ENCODE measurements at regions not wholly inside any gene's neighbourhood (a gene's known extent, or its start where the extent isn't known, plus 50 kb on each side); places are given as distances from the start of the nearest gene placed in this dataset.
A peak's percentile ranks its signal among the peaks of the same experiment; 100 is the strongest.

DNA sequence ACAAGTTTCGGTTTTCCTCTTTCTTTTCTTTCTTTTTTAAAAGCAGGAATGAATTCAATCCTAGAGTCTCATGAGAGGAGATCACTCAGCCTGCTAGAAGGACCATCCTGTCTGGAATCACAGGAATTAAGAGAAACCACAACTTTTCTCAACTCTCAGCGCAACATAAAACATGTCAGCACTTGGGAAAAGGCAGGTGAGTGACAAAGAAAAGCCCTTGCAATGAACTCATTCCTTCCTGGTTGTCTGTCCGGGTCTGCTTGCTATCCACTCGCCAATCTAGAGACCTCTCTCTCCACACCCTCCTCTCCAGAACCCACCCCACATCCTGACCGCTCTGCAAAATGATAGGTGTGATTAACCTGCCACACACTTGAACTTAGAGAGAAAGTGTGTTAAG lies 253.8 kb downstream of the LY86 start:
- no peak for ATAC-seq

DNA sequence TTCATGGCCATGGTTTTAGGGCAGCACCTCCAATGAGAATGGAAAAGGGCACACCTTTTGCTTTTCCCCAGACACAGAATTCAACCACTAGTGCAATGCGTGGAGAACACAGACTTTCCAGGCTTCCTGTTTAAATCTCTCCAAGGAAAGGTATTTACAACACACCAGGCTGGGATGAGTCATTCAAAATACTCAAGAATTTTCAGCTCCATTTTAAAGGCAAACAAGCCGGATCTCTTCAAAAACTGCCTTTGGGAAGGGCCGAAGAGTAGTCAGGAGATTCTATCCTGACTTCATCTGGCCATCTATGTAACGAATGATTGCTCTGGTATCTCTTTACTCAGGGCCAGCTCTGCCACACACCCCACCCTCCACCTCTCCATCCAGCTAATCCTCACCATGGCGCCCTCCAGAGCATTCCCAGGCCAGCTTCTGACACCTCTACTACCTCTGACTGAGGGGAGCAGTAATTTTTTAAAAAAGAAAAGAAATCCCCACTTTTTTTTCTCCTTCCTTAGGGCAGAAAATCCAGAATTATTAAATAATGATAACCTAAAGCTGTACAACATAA lies 254.6 kb downstream of the LY86 start:
- ATAC-seq, result no peak

DNA sequence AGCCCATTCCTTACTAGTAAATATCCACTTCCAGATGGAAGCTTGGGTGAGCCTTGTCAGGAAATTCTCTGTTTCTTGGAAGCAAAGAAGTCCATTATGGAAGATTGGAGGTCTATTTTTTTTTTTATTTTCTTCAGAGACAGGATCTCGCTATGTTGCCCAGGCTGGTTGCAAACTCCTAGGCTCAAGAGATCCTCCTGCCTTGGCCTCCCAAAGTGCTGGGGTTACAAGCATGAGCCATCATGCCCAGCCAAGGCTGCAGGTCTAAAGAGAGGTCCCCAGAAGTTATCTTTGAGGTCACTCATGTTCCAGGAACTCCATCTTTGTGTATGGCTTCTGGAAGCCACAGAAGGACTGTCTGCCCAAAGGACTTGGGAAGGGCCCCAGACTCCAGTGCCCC lies 255.3 kb downstream of the LY86 start:
- ATAC-seq, result no peak

DNA sequence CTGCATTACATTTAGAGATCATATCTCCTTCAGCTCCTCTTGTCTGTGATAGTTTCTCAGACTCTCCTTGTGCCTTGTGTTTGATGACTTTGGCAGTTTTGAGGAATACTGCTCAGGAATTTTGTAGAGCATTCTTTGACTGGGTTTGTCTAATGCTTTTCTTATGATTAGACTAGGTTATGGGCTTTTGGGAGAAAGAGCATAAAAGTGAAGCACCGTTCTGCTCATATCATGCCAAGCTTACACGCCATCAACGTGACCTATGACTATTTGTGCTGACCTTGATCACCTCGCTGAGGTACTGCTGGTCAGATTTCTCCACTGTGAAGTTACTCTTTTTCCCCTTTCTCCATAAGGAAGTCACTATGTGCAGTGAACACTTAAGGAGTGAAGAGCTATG lies 256.0 kb downstream of the LY86 start:
- no peak for ATAC-seq

DNA sequence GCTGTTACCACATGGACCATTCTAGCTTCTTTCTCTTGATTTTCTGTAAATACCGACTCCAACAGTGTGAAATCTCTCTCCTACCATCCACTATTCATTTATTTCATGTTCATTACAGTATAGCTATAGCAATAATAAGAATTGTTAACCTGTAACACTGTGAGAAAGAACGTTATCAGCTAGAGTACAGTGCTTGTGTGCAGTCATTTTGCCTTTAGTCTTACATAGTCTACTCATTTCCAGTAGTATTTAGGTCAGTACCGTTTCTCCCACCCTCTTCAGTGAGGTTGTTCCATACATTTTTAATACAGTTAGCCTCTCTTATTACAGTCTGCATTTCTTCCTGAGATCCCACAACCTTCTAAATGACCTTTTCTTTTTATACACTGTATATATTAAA lies 257.1 kb downstream of the LY86 start:
- ATAC-seq, result no peak

DNA sequence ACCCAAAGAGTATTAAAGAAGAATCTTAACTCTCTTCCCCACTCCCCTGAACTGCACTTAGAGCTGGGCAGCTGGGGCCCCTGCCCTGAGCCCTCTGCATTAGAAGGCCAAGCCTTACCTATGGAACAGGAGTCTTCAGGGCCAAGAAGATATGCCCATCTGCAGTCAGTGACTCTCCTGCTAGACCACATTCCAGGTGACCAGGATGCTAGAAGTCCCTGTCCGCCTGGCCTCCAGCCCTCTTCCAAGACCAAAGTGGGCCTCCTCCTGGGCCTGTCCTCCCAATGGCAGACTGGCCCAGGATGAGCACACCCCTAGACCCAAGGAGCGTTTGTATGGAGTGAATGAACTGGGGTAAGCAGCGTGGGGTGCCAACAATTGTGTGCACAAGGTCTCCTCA lies 259.1 kb downstream of the LY86 start:
- no peak for ATAC-seq

DNA sequence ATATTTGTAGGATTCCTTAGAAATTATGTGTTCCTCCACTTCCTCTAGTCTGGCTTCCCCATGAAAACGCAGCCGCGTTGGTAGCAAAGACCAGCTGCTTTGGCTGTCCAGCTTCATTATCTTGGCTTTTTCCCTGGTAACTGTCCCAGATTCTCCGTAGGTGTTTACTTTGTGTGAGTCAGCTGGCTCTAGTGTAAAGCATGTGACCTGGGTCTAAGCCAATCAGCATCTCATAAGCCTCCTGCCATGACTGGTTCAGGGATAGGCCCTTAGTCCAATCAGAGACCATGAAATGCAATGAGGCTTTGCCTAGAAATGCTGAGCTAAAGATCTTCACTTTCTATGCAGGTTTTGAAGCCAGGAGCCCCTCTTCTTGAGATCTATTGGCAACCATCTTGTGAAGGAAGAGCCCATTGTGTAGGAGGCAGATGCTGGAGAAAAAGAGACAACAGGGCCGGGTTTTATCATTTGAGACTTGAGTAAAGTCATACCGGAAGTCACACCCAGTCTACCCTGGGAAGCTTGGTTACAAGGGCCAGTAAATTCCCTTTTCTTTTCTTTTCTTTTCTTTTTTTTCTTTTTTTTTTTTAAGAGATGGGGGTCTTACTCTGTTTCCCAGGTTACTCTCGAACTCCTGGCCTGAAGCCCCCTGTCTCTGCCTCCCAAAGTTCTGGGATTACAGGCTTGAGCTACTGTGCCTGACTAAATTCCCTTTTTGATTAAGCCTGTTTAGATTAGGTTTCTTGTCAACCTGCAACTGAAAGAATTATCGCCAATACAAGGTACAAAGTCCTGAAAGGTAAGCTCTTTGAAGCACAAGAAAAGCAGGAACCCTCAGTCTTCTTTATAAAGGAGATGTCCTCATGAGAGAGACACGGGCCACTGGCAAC lies 256.5 kb upstream of the RREB1 start:
- no peak for ATAC-seq

DNA sequence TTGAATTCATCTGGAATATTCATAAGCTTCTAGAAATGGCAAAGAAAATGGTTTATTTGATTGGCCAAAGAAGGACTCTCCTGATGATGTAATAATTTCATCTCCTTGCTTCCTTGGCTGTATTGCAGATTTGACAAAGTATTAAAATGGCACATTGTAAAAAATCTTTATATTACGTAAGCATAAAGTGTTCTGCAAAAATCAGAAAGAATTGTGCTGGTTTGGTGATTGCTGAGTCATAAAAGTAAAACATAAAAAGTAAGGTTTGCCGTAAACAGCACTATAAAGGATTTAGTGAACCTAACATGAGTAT lies 255.9 kb upstream of the RREB1 start:
- no peak for ATAC-seq

DNA sequence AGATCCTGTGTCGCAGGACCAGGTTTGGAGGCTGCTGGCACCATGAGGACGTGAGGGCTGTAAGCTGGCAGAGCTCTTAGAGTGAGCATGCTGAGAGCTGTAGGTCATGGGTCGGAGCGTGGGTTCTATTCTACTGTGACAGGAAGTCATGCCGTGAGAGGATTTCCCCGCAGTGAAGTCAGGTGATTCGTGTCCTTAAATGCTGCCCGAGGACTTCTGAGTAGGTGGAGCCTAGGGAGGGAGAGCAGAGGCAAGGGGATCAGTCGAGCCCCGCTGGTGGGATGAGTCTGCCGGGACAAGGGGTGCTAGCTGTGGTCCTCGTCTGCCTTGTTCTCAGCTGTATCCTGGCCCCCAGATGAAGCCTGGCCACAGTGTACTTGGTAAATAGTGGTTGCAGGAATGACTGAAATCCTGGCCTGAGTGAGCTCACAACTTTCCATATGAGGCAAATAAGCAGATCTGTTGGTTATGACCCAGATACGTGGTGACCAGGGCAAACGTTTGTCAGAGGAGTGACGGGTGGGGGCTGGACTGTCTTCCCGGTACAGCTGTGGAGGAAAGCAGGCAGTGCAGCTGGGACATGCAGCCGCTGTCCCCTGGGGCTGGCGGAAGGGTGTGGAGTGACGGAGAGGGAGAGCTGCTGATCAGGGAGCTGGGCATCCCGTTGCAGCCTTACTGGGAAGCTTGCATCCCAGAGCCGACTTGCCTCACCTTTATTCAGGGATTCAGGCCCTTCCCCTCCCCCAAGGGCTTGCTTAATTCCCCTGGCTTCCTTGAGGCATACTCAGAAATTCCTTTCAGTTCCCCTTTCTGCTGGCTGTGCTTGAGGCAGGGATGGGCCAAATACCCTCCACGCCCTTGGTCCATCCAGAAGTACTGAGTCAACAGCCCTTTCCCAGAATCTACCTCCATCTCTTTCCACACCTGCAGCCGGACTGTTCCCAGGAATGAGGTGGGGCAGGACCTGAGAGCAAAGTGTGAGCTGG lies 250.9 kb upstream of the RREB1 start:
- ATAC-seq, result peak; percentile 85 to 86

DNA sequence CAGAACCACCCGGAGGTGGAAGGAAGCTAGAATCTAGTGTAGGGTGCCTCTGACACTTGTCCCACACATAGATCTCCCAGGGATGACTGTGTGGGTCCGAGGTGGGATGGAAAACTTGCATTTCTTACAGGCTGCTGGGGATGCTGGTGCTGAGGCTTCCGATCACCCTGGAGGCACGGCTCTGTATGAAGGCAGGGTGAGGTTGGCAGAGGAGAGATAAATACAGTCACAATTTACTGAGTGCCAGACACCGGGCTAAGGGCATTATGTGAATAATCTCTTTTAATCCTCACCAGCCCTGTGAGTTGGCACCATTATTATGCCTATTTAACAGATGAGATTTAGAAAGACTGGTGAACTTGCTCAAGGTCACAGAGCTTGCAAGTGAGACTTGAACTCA lies 250.2 kb upstream of the RREB1 start:
- no peak for ATAC-seq

DNA sequence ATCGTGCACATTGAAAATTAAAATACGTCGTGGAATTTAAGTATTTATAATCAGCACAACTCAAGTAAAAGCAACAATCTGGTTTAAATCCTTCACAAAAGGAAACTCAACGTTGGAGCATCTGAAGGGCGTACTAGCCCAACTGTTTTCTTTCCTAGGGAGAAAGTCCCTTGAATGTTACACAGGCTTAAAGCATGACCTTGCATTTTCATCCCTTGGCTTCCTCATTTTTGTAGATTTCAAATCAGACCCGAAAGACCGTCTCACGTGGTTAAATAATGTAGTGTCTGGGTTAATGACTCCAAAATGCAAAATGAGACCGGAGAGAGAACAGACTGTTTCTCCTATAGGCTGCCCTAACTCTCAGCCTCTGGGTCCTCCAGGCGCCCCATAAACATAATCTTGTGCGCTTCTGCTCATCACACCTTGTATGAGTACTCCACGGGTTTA lies 249.2 kb upstream of the RREB1 start:
- ATAC-seq, result no peak

DNA sequence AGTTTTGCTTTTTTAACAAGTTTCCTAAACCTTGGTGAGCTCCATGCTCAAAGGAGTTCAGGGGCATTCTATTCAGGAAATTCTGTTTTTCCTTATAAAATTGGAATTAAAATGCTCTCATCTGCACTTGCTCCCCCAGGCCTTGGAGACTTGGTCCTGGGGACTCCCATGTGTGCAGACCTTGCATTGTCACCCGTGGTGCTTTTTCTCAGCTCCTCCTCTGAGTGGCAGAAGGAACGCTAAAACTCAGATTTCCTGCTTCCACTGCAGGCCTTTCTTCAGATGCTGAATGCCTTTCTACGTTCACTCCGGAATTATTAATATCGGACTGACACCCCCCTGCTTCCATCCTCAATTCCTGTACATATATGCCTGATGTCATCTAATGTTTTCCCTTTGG lies 248.7 kb upstream of the RREB1 start:
- no peak for ATAC-seq

DNA sequence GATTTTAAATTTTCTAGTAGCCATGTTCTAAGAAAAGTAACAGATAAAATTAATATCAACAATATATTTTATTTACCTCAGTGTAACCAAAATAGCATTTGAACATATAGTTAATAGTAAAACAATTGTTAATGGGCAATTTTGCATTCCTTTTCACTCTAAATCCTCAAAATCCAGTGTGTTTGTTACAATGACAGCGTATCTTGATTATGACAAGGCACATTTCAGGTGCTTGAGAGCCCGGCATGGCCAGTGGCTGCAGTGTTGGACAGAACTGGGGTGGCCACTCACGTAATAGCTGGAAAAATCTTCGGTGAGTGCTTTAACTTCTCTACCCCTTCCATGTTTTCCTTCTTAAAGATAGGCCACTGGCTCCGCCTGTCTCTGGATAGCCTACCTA lies 248.0 kb upstream of the RREB1 start:
- no peak for ATAC-seq

DNA sequence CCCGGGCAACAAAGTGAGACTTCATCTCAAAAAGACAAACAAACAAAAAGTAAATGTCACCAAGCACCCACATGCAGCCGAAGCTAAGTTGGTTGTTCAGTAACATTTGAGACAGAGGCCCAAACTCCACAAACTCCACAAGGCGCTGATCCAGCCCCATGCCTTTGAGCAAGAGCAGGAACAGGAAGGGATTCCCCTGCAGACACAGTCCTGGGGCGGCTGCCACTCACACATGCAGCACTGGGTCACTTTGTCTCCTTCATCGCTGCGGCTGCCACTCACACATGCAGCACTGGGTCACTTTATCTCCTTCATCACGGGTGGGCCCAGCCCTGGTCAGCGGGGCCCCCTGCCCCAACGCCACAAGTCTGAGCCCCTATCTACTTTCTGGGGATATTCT lies 246.9 kb upstream of the RREB1 start:
- ATAC-seq, result no peak

DNA sequence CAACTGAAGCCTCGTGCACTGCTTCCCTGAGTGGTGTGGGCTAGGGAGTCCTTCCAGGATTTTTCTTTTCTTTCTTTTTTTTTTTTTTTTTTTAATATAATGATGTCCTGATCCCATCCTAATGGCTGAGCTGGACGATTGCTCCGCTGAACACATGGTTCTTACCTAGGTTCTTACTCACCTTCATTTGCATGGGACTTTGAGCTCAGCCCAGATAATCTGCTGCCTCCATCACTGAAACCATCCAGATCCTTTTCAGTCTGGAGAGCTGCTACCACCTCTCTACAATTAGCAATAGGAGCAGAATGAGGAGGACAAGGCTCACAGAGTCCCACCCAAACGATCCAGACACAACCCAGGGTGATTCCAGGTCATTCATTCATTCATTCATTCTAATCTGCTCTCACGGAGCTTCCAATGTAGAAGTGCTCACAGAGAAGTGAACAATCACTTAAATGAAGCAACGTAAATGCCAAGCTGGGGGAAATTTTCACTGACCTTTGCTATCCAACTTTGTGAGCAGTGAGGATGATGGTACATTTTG lies 246.3 kb upstream of the RREB1 start:
- ATAC-seq, result no peak

DNA sequence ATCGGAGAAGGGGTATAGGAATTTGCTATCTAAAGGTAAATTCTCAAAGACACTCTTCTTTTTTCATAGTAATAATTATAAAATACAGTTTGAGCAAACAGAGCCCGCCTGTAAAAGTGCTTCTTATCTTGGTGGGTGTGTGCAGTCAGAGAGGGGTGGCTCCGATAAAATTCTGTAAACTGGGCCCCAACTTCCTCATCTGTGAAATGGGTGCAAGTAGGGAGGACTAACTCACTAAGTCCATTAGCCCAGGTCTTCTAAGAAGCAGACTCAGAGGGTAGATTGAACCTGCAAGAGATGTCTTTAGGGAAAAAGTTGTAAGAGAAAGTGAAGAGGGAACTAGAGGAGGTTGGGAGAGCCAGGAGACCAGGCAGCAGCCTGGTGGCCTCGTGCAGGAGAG lies 245.8 kb upstream of the RREB1 start:
- no peak for ATAC-seq

DNA sequence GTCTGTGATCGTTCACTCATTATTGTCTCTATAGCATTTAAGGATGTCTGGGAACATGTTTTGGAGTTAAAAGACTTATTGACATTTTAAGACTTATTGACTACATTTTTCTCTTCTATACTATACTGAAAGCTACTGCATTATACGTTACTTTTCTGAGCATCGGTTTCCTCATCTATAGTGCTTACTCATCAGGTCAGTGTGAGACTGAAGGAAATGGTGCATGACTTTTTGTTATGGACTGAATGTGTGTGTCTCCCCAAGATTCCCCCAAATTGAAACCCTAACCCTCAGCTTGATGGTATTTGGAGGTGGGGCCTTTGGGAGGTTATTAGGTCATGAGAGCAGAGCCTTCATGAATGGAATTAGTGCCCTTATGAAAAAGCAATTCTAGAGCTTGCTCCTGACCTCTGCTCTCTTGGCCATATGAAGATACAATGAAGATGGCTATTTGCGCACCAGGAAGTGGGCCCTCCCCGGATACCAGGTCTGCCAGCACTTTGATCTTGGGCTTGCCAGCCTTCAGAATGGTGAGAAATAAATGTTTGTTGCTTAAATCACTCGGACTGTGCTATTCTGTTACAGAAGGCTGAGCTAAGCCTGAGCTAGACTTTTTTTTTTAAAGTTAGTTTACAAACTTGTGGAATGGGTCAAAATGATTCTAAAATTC lies 243.7 kb upstream of the RREB1 start:
- no peak for ATAC-seq

DNA sequence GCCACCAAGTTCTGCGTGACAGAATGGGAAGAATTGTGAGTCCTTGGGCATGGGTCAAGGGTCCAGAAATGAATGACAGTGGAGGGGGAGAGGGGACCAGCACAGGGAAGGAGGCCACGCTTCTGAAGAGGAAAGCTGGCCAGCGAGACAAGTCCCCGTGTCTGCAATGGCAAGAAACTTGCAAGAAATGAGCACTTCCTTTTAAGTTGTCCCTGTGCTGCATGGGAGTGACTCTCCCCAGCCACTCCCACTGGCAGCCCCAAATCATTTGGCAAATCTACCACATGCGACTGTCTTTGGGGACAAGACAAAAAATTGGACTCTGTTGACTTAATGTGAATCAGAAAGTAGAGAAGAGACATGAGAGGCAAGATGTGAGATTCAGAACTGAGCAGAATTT lies 242.2 kb upstream of the RREB1 start:
- no peak for ATAC-seq

DNA sequence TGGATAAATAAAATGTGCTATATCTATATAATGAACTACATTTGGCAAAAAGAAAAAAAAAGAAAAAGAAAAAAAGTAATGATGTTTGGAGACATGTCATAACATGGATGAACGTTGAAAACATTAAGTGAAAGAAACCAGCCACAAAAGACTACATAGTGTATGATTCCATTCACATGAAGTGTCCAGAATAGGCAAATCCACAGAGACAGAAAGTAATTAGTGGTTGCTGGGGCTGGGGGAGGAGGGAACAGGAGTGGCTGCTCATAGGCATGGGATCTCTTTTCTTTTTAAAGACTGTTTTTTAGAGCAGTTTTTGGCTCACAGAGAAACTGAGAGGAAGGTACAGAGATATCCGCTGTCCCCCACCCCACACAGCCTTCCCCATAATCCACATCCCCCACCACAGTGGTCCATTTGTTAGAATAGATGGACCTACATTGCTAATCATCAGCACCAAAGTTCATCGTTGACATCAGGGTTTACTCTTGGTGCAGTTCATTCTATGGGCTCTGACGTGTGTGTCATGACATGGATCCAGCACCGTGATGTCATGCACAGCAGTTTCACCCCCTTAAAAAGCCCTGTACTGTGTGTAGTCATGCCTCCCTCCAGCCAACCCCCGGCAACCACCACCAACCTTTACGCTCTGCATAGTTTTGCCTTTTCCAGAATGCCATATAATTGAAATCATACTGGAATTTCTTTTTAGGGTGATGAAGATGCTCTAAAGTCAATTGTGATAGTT lies 240.9 kb upstream of the RREB1 start:
- no peak for ATAC-seq

DNA sequence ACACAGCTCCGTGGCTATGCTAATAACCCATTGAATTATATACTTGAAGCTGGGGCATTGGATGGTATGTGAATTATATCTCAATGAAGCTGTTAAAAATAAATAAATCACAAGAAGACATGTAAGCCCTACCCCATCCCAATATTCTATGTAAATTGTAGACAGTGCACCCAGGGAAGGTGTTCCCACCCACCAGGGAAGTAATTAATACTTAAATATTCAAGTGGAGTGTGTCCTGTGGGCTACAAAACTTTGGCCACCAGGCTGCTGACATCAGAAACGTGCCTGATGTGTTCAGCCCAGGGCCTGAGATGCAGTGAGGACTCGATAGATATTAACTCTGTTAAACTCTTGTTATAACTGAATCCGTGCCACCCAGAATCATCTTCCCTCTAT lies 240.4 kb upstream of the RREB1 start:
- ATAC-seq, result no peak

DNA sequence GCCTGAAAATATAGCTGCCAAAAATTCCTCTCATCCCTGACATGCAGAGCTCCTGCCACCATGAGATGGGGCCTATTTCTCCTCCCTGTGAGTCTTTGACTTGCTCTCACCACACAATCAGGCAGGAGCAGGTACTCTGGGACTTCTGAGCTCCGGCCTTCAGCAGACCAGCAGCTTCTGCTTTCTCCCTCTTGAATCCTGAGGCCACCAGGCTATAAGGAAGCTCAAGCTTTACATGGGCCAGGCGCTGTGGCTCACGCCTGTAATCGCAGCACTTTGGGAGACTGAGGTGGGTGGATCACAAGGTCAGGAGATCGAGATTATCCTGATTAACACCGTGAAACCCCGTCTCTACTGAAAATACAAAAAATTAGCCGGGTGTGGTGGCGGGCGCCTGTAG lies 238.7 kb upstream of the RREB1 start:
- no peak for ATAC-seq

DNA sequence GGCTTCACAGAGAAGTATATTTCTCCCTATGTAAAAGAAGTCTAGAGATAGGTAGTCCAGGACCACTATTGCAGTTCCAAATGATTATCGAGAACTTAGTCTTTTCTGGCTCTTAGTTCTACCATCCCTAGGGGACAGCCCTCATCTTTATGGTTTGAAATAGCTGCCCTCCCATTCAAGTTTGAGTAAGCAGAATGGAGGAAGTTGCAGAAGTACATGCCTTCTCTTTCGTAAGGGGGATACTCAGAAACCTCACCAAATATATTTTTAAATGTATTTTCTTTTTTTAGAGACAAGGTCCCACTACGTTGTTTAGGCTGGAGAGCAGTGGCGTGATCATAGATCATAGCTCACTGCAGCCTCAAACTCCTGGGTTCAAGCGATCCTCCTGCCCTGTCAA lies 236.8 kb upstream of the RREB1 start:
- no peak for ATAC-seq
